ENCODE measurements at regions not wholly inside any gene's neighbourhood (a gene's known extent, or its start where the extent isn't known, plus 50 kb on each side); places are given as distances from the start of the nearest gene placed in this dataset.
"Not testable (repeated sequence)": the region's sequence is repeated elsewhere in the genome, so short reads cannot be mapped to it uniquely, and the experiment has no call there.

GRCh38 chr1:116851189-116851588, 58.5 kb upstream of the PTGFRN start:
- TF ChIP-seq POLR2A, POLR2AphosphoS5, EP300 (IDR thresholded peaks at IDR 0.05): not testable (repeated sequence)
- TF ChIP-seq, protein P1, sequence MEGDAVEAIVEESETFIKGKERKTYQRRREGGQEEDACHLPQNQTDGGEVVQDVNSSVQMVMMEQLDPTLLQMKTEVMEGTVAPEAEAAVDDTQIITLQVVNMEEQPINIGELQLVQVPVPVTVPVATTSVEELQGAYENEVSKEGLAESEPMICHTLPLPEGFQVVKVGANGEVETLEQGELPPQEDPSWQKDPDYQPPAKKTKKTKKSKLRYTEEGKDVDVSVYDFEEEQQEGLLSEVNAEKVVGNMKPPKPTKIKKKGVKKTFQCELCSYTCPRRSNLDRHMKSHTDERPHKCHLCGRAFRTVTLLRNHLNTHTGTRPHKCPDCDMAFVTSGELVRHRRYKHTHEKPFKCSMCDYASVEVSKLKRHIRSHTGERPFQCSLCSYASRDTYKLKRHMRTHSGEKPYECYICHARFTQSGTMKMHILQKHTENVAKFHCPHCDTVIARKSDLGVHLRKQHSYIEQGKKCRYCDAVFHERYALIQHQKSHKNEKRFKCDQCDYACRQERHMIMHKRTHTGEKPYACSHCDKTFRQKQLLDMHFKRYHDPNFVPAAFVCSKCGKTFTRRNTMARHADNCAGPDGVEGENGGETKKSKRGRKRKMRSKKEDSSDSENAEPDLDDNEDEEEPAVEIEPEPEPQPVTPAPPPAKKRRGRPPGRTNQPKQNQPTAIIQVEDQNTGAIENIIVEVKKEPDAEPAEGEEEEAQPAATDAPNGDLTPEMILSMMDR (IDR thresholded peaks at IDR 0.05) = not testable (repeated sequence)
